HEK293T (cell line): ENCODE measurements at regions not wholly inside any gene's neighbourhood (a gene's known extent, or its start where the extent isn't known, plus 50 kb on each side); places are given as distances from the start of the nearest gene placed in this dataset.

ENCODE experiments used
- BHLHE40 ChIP-seq: fragments of 450-650 bp; IDR thresholded peaks from 2 replicates; pipeline ENCODE4 v1.6.1; 2016; ENCODE audit warnings: mild to moderate bottlenecking, moderate library complexity, borderline replicate concordance
- CTBP1 ChIP-seq: fragments of 450-650 bp; IDR thresholded peaks from 2 replicates; pipeline ENCODE4 v1.6.1; 2016; ENCODE audit warnings: borderline replicate concordance
- ELF4 ChIP-seq: fragments of 450-650 bp; IDR thresholded peaks from 2 replicates; pipeline ENCODE4 v1.6.1; 2017; ENCODE audit warnings: antibody characterized with exemption
- FOXA1 ChIP-seq: fragments of 450-650 bp; IDR thresholded peaks from 2 replicates; pipeline ENCODE4 v1.6.1; 2016; ENCODE audit warnings: mild to moderate bottlenecking
- FOXK2 ChIP-seq: fragments of 450-650 bp; IDR thresholded peaks from 2 replicates; pipeline ENCODE4 v1.6.1; 2016; ENCODE audit warnings: mild to moderate bottlenecking
- FOXM1 ChIP-seq: fragments of 450-650 bp; IDR thresholded peaks from 2 replicates; pipeline ENCODE4 v1.6.1; 2017; ENCODE audit warnings: mild to moderate bottlenecking, borderline replicate concordance
- LEF1 ChIP-seq: fragments of 450-650 bp; IDR thresholded peaks from 2 replicates; pipeline ENCODE4 v1.6.1; 2017; ENCODE audit warnings: mild to moderate bottlenecking, borderline replicate concordance
- NFRKB ChIP-seq: fragments of 450-650 bp; IDR thresholded peaks from 2 replicates; pipeline ENCODE4 v1.6.1; 2016; ENCODE audit warnings: mild to moderate bottlenecking, moderate library complexity
- SP1 ChIP-seq: fragments of 450-650 bp; IDR thresholded peaks from 2 replicates; pipeline ENCODE4 v1.6.1; 2017
- SUZ12 ChIP-seq: fragments of 450-650 bp; IDR thresholded peaks from 2 replicates; pipeline ENCODE4 v1.6.1; 2016; ENCODE audit warnings: mild to moderate bottlenecking
- TARDBP ChIP-seq: fragments of 450-650 bp; IDR thresholded peaks from 2 replicates; pipeline ENCODE4 v1.6.1; 2016
- ZNF384 ChIP-seq: fragments of 450-650 bp; IDR thresholded peaks from 2 replicates; pipeline ENCODE4 v1.6.1; 2016

- TF ChIP-seq FOXA1 (no peak), ELF4 (no peak), SP1 (no peak), BHLHE40 (no peak), LEF1 (no peak), FOXK2 (no peak), NFRKB (no peak), ZNF384 (no peak), FOXM1 (no peak), TARDBP (no peak), CTBP1 (no peak), SUZ12 (no peak)
These were observed 483.7 kb upstream of the SPHKAP start for GRCh38 chr2:228665232-228665631.
